ENCODE measurements at regions not wholly inside any gene's neighbourhood (a gene's known extent, or its start where the extent isn't known, plus 50 kb on each side); places are given as distances from the start of the nearest gene placed in this dataset.

DNA sequence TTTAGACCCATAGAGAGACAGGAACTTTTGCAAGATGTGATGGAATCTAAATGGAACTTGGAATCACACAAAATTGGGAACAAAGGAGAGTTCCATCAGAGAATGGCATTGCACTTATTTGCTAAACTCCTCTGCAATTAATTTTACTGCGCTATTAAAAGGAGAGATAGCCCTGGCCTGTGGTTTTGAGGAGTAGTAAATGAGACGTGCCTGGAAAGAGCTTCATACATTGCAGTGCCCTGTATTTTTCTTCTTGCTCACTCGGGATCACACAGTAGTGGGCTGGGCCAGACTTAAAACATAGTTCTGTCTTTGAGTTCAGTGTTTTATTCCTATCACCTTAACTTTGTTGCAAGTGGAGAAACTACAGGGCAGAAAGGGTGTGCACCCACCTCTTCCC lies 94.4 kb upstream of the SLC27A6 start:
- no peak overlapping the region for H3K27ac ChIP-seq
- no peaks in the 10 kb centered on the region for H3K27me3 ChIP-seq
- DNase-seq (ENCODE audit: low spot score in 2 of 2): no peak
- 79% methylated on average over 3 of the region's 3 CpGs for WGBS
- no peaks in the 10 kb centered on the region for H3K36me3 ChIP-seq
- H3K4me1 ChIP-seq: no peaks in the 10 kb centered on the region
- H3K9me3 ChIP-seq: no peaks in the 10 kb centered on the region
- no peak overlapping the region for H3K4me3 ChIP-seq
- TF ChIP-seq POLR2A (IDR thresholded peaks at IDR 0.05) (no peak), POLR2AphosphoS5 (IDR thresholded peaks at IDR 0.05) (no peak), EP300 (IDR thresholded peaks at IDR 0.05) (no peak)
- TF ChIP-seq, protein P1, sequence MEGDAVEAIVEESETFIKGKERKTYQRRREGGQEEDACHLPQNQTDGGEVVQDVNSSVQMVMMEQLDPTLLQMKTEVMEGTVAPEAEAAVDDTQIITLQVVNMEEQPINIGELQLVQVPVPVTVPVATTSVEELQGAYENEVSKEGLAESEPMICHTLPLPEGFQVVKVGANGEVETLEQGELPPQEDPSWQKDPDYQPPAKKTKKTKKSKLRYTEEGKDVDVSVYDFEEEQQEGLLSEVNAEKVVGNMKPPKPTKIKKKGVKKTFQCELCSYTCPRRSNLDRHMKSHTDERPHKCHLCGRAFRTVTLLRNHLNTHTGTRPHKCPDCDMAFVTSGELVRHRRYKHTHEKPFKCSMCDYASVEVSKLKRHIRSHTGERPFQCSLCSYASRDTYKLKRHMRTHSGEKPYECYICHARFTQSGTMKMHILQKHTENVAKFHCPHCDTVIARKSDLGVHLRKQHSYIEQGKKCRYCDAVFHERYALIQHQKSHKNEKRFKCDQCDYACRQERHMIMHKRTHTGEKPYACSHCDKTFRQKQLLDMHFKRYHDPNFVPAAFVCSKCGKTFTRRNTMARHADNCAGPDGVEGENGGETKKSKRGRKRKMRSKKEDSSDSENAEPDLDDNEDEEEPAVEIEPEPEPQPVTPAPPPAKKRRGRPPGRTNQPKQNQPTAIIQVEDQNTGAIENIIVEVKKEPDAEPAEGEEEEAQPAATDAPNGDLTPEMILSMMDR (IDR thresholded peaks at IDR 0.05): no peak

DNA sequence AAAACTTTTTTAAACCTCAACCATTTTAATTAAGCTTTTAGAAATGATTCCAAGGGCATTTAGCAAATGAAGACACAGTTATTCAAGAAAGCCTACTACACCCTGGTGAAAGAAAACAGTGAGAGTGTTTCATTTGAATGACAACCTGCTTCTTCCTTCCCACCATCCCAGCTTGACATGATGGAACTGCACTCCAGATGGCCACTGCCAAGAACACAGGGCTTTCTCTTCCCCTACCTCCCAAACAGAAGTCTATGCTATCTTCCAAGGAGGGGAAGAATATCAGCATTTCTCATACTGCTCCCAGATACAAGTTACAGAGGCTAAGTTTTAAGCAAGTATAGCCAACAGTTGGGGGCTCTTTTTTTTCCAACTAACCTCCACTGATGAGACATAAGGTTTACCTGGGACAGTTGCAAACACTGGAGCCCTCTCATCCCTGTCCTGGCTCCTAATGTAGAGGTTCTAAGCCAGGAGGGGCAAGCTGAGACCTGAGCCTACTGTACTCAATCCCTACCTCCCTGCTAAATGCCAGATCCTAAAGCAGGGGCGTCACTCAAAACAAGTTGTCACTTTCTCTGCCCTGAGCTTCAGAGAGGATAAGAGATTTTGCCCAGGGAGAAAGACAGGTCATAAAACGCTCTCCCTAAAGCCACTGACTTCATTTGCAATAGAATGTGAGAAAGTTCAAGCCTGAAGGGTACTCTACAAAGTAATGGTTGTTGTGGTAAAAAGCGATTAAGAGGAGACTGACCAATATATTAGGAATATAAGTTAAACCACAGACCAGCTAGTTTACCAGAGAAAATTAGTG lies 88.5 kb upstream of the SLC27A6 start:
- WGBS: 52% methylated on average over 3 of the region's 3 CpGs
- no peaks in the 10 kb centered on the region for H3K9me3 ChIP-seq
- H3K4me3 ChIP-seq: no peak overlapping the region
- H3K4me1 ChIP-seq: no peaks in the 10 kb centered on the region
- TF ChIP-seq, protein P1 (IDR thresholded peaks at IDR 0.05): no peak
- TF ChIP-seq EP300 (IDR thresholded peaks at IDR 0.05): no peak
- no peak for TF ChIP-seq POLR2AphosphoS5 (IDR thresholded peaks at IDR 0.05)
- TF ChIP-seq POLR2A (IDR thresholded peaks at IDR 0.05): no peak
- H3K27ac ChIP-seq: no peak overlapping the region
- H3K27me3 ChIP-seq: no peaks in the 10 kb centered on the region
- no peak for DNase-seq (ENCODE audit: low spot score in 2 of 2)
- no peaks in the 10 kb centered on the region for H3K36me3 ChIP-seq

DNA sequence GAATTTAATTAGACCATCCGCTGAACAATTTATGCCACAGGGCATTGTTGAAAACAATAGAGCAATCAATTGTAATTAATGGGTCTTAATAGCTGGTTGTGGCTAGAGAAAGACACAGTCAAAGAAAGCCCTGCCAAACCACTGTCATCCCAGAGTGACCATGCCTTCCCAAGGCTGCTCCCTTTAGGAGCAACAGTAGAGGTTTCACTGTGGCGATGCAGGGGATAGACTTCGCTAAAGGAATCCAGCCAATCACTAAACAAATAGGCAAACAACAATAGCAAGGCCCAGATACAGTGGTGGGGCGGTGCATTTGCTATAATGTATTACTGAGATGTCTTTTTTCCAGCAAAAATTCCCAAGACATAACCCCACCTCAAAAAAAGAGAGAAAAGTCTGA lies 87.8 kb upstream of the SLC27A6 start:
- 86% methylated on average over 4 of the region's 4 CpGs for WGBS
- DNase-seq (ENCODE audit: low spot score in 2 of 2): no peak
- TF ChIP-seq POLR2A (IDR thresholded peaks at IDR 0.05) (no peak), EP300 (IDR thresholded peaks at IDR 0.05) (no peak), POLR2AphosphoS5 (IDR thresholded peaks at IDR 0.05) (no peak)
- TF ChIP-seq, protein P1 (IDR thresholded peaks at IDR 0.05): no peak

DNA sequence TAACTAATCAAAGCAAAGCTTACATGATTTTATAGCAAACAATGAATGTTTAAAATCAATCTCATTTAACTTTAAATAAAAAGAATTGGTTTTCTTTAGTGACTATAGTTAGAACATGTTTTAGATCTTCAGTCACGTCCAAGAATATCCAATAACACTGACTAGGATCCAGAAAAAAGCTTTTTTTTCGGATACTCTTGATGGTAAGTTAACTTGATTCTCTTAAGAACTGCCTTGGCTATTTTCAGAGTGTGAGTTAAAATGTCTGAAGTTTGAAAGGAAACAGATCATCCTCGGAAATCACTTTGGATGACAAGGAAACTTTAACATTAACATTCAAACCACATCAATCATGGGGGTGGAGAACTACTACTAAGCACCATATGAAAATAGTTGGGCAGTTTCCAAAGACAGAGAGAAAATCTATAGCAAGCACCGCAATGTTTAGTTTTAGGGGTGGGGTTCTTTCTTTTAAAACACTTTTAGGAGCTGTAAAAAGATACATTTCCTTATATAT lies 83.7 kb upstream of the SLC27A6 start:
- no peak for TF ChIP-seq EP300 (IDR thresholded peaks at IDR 0.05)
- TF ChIP-seq, protein P1 (IDR thresholded peaks at IDR 0.05): no peak
- TF ChIP-seq POLR2AphosphoS5 (IDR thresholded peaks at IDR 0.05): no peak
- TF ChIP-seq POLR2A (IDR thresholded peaks at IDR 0.05): no peak
- Histone ChIP-seq H3K27ac (no peak overlapping the region), H3K36me3 (no peaks in the 10 kb centered on the region), H3K9me3 (no peaks in the 10 kb centered on the region), H3K4me3 (no peak overlapping the region), H3K4me1 (no peaks in the 10 kb centered on the region), H3K27me3 (no peaks in the 10 kb centered on the region)
- DNase-seq (ENCODE audit: low spot score in 2 of 2): no peak
- 25% methylated on average over 4 of the region's 4 CpGs for WGBS

More for the DNA sequence above, 87.8 kb upstream of the SLC27A6 start:
- H3K4me3 ChIP-seq: no peak overlapping the region
- H3K4me1 ChIP-seq: no peaks in the 10 kb centered on the region
- H3K27ac ChIP-seq: no peak overlapping the region
- H3K36me3 ChIP-seq: no peaks in the 10 kb centered on the region
- no peaks in the 10 kb centered on the region for H3K9me3 ChIP-seq
- no peaks in the 10 kb centered on the region for H3K27me3 ChIP-seq

DNA sequence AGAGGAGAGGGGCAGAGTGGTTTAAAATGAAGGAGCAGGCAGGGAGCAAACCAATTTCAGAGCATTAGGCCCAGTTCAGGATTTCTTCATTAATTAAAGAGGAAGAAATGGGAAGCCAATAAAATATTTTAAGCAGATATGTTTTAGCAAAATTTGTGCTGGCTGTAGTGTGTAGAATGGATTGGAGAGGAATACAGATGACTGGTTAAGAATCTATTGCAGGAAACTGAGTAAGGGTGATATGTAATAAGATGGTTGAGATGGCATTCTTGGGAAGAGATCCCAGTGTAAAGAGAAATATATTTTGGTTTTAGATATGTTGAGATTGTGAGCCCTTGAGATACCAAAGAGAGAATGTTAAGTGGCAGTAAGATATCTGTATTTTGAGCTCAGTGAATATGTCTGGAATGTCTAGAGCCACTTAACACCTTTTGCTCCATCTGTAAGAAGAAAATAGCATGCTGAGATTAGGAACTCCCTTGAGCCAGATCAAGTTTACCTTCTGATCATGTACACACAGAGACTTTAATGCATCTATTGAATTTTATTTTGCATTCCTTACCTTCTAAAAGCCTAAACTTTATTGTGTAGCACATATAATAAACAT lies 79.5 kb upstream of the SLC27A6 start:
- Histone ChIP-seq H3K4me1 (no peaks in the 10 kb centered on the region), H3K27ac (no peak overlapping the region), H3K4me3 (no peak overlapping the region), H3K36me3 (no peaks in the 10 kb centered on the region), H3K27me3 (no peaks in the 10 kb centered on the region), H3K9me3 (no peaks in the 10 kb centered on the region)
- no peak for TF ChIP-seq POLR2A (IDR thresholded peaks at IDR 0.05)
- TF ChIP-seq, protein P1 (IDR thresholded peaks at IDR 0.05): no peak
- no peak for DNase-seq (ENCODE audit: low spot score in 2 of 2)
